Left ventricle myocardium inferior (tissue), 1 donor: ENCODE measurements at regions not wholly inside any gene's neighbourhood (a gene's known extent, or its start where the extent isn't known, plus 50 kb on each side); places are given as distances from the start of the nearest gene placed in this dataset.

Source experiments
- DNase-seq: peaks from one replicate; pipeline ENCODE4 v3.0.0-alpha.2; 2020
- H3K27ac ChIP-seq: fragments of 200-600 bp; replicated peaks from 2 replicates; pipeline ENCODE4 v1.8.0; 2021
- H3K27me3 ChIP-seq: fragments of 200-600 bp; 2 replicates; pipeline ENCODE4 v1.8.0; 2021; ENCODE audit warnings: low read depth
- H3K36me3 ChIP-seq: fragments of 200-600 bp; 2 replicates; pipeline ENCODE4 v1.8.0; 2021
- H3K4me1 ChIP-seq: fragments of 200-600 bp; 2 replicates; pipeline ENCODE4 v1.8.0; 2021
- H3K4me3 ChIP-seq: fragments of 200-600 bp; 2 replicates; pipeline ENCODE4 v1.8.0; 2021; ENCODE audit warnings: mild to moderate bottlenecking, moderate library complexity
- H3K9me3 ChIP-seq: fragments of 200-600 bp; replicated peaks from 2 replicates; pipeline ENCODE4 v1.8.0; 2021
- intact Hi-C: fragments of 100-400 bp; cut with micrococcal nuclease; formaldehyde crosslinking; loops from one replicate; pipeline ENCODE4 v1.11.0; 2022
- TF ChIP-seq, protein P1 (sequence below): fragments of 200-600 bp; IDR thresholded peaks from 2 replicates; pipeline ENCODE4 v1.8.0; 2021; ENCODE audit warnings: antibody characterized with exemption, mild to moderate bottlenecking, borderline replicate concordance
- donor health status: DM: no; HTN: yes; CAD: no; lungs with severe emphysema.

DNA sequence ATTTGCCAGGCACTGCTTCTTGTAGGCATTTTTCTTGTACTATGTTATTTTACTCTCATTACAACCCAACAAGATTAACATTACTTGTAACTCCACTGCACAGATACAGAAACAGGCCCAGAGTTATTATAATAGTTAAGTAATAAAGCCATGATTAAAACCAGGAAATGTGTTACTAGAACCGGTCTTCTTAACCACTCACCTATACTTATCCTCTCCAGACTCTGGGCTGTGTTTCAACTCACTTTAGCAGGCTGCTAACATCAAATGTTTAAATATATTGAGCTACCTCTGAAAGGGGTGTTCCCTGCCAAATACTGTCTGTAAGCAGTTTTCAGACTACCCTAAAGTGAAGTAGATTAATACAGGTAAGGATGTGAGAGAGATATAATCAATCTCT lies 1227.8 kb downstream of the SORCS3 start:
- TF ChIP-seq, protein P1, sequence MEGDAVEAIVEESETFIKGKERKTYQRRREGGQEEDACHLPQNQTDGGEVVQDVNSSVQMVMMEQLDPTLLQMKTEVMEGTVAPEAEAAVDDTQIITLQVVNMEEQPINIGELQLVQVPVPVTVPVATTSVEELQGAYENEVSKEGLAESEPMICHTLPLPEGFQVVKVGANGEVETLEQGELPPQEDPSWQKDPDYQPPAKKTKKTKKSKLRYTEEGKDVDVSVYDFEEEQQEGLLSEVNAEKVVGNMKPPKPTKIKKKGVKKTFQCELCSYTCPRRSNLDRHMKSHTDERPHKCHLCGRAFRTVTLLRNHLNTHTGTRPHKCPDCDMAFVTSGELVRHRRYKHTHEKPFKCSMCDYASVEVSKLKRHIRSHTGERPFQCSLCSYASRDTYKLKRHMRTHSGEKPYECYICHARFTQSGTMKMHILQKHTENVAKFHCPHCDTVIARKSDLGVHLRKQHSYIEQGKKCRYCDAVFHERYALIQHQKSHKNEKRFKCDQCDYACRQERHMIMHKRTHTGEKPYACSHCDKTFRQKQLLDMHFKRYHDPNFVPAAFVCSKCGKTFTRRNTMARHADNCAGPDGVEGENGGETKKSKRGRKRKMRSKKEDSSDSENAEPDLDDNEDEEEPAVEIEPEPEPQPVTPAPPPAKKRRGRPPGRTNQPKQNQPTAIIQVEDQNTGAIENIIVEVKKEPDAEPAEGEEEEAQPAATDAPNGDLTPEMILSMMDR, result no peak
- Histone ChIP-seq H3K27me3 (no peaks in the 10 kb centered on the region), H3K36me3 (no peaks in the 10 kb centered on the region), H3K4me3 (no peak overlapping the region), H3K27ac (no peak overlapping the region), H3K9me3 (peaks cover 31% of the 10 kb centered on the region), H3K4me1 (no peaks in the 10 kb centered on the region)
- DNase-seq, result no peak
- intact Hi-C loops, result no loop called here

DNA sequence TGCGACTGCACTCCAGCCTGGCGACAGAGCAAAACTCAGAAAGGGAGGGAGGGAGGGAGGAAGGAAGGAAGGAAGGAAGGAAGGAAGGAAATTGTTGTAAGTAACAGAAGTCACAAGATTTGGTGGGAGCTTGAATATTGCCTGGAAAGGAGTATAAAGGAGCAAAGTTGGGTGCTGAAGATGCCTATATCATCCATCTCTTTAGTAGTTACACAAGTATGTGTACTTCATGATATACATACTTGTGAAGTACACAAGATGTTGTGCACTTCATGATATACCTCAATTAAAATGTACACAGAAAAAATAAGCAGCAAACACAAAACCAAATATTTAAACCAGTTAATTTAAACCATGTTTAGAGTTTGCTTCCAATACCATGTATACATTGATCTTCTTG lies 1223.8 kb downstream of the SORCS3 start:
- intact Hi-C loops, result no loop called here

DNA sequence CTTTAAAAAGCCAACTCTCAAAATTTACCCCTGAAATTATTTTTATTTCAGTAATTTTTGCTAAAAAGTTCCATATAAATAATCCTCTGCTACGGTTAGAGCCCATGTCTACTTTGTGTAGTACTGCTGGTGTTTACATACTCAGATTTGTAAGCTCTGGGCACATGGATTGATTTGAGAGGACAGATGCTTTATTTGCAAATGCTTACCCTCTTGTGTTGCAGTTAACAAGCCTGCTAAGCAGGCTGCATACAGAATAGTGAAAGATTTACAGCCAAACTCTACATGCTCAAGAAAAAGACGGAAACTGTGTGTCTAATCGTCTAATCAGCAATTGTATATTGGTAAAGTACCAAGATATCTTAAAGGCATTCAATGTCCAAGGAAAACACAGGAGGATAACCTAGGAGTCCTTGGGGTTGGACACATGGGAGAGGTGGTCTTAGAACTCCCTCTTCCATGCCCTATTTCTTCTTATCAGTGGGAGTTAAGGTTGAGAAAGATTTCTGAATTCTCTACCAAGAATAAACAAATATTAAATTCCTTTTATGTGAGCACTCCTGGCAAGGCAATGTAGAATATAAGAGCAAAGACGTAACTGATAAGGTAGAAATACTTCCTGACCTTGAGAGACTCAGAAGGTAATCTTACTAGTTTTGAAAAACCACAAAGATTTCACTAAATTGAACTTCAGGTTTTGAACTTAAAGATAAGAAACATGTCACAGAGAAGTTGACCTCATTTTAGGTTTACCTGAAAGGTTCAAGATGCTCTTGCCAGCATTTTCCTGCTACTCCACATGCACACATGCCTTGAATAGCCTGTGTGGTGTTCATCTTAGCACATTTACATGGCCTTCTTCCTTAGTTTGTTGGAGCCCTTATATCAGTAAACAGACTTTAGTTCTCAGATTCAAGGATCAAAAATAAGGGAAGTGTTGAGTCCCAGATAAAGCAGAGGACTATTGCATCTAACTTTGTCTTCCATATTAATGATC lies 1216.5 kb downstream of the SORCS3 start:
- TF ChIP-seq, protein P1, result no peak
- Histone ChIP-seq H3K4me1 (no peaks in the 10 kb centered on the region), H3K27me3 (no peaks in the 10 kb centered on the region), H3K27ac (no peak overlapping the region), H3K36me3 (no peaks in the 10 kb centered on the region), H3K4me3 (no peak overlapping the region), H3K9me3 (no peaks in the 10 kb centered on the region)
- intact Hi-C loops, result no loop called here
- DNase-seq, result no peak

More for the DNA sequence above, 1223.8 kb downstream of the SORCS3 start:
- Histone ChIP-seq H3K4me3 (no peak overlapping the region), H3K4me1 (no peaks in the 10 kb centered on the region), H3K36me3 (no peaks in the 10 kb centered on the region), H3K27ac (no peak overlapping the region), H3K9me3 (no peaks in the 10 kb centered on the region), H3K27me3 (no peaks in the 10 kb centered on the region)
- no peak for DNase-seq
- TF ChIP-seq, protein P1, result no peak

DNA sequence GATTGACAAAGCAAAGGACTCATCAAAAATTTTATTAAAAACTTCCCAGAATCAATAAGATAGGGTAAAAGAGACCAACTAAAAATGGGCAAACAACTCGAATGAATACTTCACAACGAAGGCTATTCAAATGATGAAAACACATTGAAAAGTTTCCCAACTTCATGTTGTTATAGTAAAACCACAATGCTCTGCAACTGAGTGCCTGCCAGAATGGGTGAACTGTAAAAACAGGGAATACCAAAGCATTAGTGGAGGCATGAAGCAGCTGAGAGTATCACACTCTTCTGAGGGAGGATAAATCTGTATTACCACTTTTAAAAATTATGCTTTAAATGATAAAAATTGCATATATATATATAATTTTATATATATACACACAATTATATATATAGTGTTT lies 1214.7 kb downstream of the SORCS3 start:
- Histone ChIP-seq H3K4me3 (no peak overlapping the region), H3K27me3 (no peaks in the 10 kb centered on the region), H3K4me1 (no peaks in the 10 kb centered on the region), H3K36me3 (no peaks in the 10 kb centered on the region), H3K9me3 (no peaks in the 10 kb centered on the region), H3K27ac (no peak overlapping the region)
- TF ChIP-seq, protein P1, result no peak
- intact Hi-C loops, result no loop called here
- no peak for DNase-seq

DNA sequence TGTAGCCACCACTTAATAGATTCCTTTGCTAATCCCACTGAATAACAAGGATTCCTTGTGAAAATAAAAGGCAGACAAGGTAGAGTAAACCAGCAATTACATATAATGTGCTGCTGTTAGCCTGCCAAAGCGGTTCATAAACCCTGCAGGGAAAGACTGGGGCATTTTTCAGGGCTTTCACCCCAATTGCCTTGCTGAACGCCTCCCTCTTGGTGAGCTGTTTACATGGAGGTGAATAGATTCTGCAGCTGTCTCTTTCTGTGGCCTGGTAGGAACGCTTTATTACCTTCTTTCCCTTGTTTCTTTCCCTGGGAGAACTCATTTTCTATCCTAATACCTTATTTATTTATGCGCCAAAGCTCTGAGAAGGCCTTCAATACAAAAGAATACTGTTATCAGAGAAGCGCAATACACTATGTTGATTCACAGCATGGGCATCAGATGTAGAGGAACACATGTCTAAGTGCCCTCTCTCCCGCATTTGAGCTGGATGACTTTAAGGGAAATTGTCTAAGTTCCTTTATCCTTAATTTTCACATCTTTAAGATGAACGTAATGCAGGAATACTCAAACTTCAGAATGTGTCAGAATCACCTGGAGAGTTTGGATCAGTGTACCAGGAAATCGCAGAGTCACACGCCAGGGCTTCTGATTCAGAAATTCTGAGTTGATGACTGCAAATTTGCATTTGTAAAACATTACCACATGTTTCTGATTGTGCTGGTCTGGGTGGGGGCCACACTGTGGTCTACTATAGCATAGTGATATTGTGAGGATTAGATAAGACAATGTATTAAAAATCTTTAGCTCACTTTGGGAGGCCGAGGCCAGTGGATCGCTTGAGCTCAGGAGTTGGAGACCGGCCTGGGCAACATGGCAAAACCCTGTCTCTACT lies 1203.8 kb downstream of the SORCS3 start:
- Histone ChIP-seq H3K27ac (no peak overlapping the region), H3K4me1 (no peaks in the 10 kb centered on the region), H3K27me3 (peaks cover 16% of the 10 kb centered on the region), H3K36me3 (no peaks in the 10 kb centered on the region), H3K9me3 (peaks cover 7% of the 10 kb centered on the region), H3K4me3 (no peak overlapping the region)
- no peak for DNase-seq
- TF ChIP-seq, protein P1, result no peak
- intact Hi-C loops, result no loop called here
